Suprapubic skin (tissue), 4 donors: ENCODE measurements at regions not wholly inside any gene's neighbourhood (a gene's known extent, or its start where the extent isn't known, plus 50 kb on each side); places are given as distances from the start of the nearest gene placed in this dataset.

Experiments
- CTCF ChIP-seq, 2 donors: fragments of 200-600 bp in 1 of 2; fragments of 450-650 bp in 1 of 2; sonication (generic) in 1 of 2; IDR thresholded peaks; one replicate each; pipeline ENCODE4 v1.5.1; 2016 to 2019; ENCODE audit warnings: antibody characterized with exemption in 2 of 2, mild to moderate bottlenecking in 1 of 2, moderate library complexity in 1 of 2
- EP300 ChIP-seq: sonication (generic); formaldehyde crosslinking; IDR thresholded peaks from one replicate; pipeline ENCODE4 v1.6.1; 2017; ENCODE audit warnings: antibody characterized with exemption
- POLR2A ChIP-seq, 2 donors: fragments of 450-650 bp; IDR thresholded peaks; one replicate each; pipeline ENCODE4 v1.6.1; 2017; ENCODE audit warnings: antibody characterized with exemption in 2 of 2, mild to moderate bottlenecking in 2 of 2, moderate library complexity in 2 of 2
- POLR2AphosphoS5 ChIP-seq, 3 donors: sonication (generic); formaldehyde crosslinking; IDR thresholded peaks; one replicate each; pipeline ENCODE4 v1.6.1; 2017; ENCODE audit warnings: antibody characterized with exemption in 3 of 3

DNA sequence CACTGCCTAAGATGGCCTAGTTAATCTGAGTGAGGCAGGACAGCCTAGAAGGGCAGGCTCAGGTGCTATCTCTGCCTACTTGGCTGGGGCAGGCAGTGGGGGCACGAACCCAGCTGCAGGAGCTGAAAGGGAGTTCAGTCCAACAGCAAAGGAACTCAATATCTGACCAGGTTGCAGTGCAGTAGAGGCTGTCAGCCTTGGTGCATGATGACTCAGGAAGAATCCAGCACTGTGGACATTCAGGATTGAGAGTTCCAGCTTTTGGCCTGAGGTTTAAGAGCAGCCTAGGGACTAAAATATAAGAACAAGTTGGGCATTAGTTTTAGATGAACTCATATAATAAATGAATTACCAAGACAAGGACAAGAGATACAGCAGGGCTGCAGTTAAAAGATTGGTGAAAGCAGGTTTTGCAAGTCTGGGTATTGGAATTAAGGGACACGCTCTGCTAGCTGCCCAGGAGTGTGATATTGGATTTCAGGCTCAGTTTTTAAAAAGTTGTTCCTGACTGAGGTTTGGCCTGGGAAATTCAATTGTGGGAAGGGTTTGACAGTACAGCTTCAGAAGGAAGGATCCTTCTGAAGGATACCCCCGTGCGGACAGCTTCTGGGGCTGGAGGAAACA lies 64.7 kb upstream of the ATG10 start:
- TF ChIP-seq CTCF (IDR thresholded peaks at IDR 0.05) (no peak), POLR2A (IDR thresholded peaks at IDR 0.05) (no peak), POLR2AphosphoS5 (IDR thresholded peaks at IDR 0.05) (no peak), EP300 (no peak)
